ENCODE measurements at regions not wholly inside any gene's neighbourhood (a gene's known extent, or its start where the extent isn't known, plus 50 kb on each side); places are given as distances from the start of the nearest gene placed in this dataset.

DNA sequence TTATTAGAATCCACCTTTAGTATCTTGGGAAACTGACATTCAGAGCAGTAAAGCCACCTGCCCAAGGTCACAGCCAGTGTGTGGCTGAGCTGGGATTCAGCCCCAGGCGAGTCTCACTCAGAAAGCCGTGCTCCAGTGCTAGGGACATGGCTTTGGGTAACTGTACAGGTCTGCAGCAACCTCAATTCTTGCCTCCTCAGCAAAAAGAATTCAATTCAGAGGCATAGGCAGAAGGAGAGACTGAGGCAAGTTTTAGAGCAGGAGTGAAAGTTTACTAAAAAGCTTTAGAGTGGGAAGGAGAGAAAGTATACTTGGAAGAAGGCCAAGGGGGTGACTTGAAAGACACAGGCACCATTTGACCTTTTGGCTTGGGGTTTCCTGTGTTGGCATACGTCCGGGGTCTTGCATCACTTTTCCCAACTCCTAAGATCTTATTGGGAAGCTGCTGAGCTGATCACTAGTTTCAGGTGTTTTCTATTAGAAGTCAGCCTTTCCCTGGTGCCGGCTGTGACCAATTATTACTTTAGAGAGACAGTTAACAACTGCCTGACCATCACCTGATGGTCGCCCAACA, 529.3 kb downstream of the MATN1 start:
- TF ChIP-seq, protein P1, sequence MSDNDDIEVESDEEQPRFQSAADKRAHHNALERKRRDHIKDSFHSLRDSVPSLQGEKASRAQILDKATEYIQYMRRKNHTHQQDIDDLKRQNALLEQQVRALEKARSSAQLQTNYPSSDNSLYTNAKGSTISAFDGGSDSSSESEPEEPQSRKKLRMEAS (IDR thresholded peaks at IDR 0.05; ENCODE audit: low read depth, low read length): no peak
- TF ChIP-seq, protein P2, sequence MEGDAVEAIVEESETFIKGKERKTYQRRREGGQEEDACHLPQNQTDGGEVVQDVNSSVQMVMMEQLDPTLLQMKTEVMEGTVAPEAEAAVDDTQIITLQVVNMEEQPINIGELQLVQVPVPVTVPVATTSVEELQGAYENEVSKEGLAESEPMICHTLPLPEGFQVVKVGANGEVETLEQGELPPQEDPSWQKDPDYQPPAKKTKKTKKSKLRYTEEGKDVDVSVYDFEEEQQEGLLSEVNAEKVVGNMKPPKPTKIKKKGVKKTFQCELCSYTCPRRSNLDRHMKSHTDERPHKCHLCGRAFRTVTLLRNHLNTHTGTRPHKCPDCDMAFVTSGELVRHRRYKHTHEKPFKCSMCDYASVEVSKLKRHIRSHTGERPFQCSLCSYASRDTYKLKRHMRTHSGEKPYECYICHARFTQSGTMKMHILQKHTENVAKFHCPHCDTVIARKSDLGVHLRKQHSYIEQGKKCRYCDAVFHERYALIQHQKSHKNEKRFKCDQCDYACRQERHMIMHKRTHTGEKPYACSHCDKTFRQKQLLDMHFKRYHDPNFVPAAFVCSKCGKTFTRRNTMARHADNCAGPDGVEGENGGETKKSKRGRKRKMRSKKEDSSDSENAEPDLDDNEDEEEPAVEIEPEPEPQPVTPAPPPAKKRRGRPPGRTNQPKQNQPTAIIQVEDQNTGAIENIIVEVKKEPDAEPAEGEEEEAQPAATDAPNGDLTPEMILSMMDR (IDR thresholded peaks at IDR 0.05; ENCODE audit: low read depth, low read length): no peak
- no peak for TF ChIP-seq POLR2A (IDR thresholded peaks at IDR 0.05; ENCODE audit: extremely low read depth, insufficient read length)
- no peak for TF ChIP-seq MYC (IDR thresholded peaks at IDR 0.05; ENCODE audit: low read depth, low read length)

Data from NB4 (cell line).